ENCODE measurements at regions not wholly inside any gene's neighbourhood (a gene's known extent, or its start where the extent isn't known, plus 50 kb on each side); places are given as distances from the start of the nearest gene placed in this dataset.

GRCh38 chr20:22757424-22758183 lies 173.2 kb upstream of the FOXA2 start:
- no peak overlapping the region for H3K9ac ChIP-seq (replicated peaks; ENCODE audit: extremely low read depth, insufficient read depth, low read length)
- H3K27ac ChIP-seq (ENCODE audit: insufficient read depth, low read depth, low read length) = no peak overlapping the region
- H3K4me3 ChIP-seq (replicated peaks in 1 of 3; ENCODE audit: insufficient read depth in 1 of 3, low read depth in 1 of 3, low read length in 3 of 3) = no peak overlapping the region
- no peaks in the 10 kb centered on the region for H3K4me1 ChIP-seq (ENCODE audit: control insufficient read depth, extremely low read depth, insufficient read depth, low read length)
- dilution Hi-C loops (cut with MboI; ENCODE audit: extremely low pct_ligation_motif_present, low sequenced_read_pairs) (no loop called here), intact Hi-C loops (cut with micrococcal nuclease) (no loop called here)
- no peaks in the 10 kb centered on the region for H4K20me1 ChIP-seq (replicated peaks; ENCODE audit: control insufficient read depth, extremely low read depth, insufficient read depth, low read length)
- H3K27me3 ChIP-seq (ENCODE audit: control insufficient read depth in 2 of 2, insufficient read depth in 2 of 2, low read length in 2 of 2) = no peaks in the 10 kb centered on the region
- H3K9me1 ChIP-seq (replicated peaks; ENCODE audit: control insufficient read depth, extremely low read depth, insufficient read depth, low read length) = no peaks in the 10 kb centered on the region
- BruUV-seq (replicated peaks) = no TSS peak
- H3K4me2 ChIP-seq (ENCODE audit: insufficient read depth, low read length) = no peak overlapping the region
- no peaks in the 10 kb centered on the region for H3K9me3 ChIP-seq (replicated peaks; ENCODE audit: control insufficient read depth, insufficient read depth, low read length)
- H3K79me2 ChIP-seq (ENCODE audit: control insufficient read depth, insufficient read depth, low read length) = no peaks in the 10 kb centered on the region
- POLR2A ChIA-PET = no interaction called here
- TF ChIP-seq JUN (IDR thresholded peaks at IDR 0.05; ENCODE audit: borderline replicate concordance, insufficient read depth, insufficient read length, low read depth) (no peak), CTCF (IDR thresholded peaks at IDR 0.05; ENCODE audit: extremely low read depth in 1 of 2, insufficient read depth in 1 of 2, low read depth in 1 of 2, low read length in 2 of 2) (no peak), GATA2 (IDR thresholded peaks at IDR 0.05; ENCODE audit: insufficient read depth, insufficient read length, low read depth, low read length) (no peak), POLR2AphosphoS5 (IDR thresholded peaks at IDR 0.05; ENCODE audit: insufficient read depth, low read depth, low read length) (no peak), EZH2 (IDR thresholded peaks at IDR 0.05; ENCODE audit: borderline replicate concordance, low read depth, low read length, severe bottlenecking) (no peak), FOS (IDR thresholded peaks at IDR 0.05; ENCODE audit: borderline replicate concordance, insufficient read depth, low read length) (no peak), POLR2A (IDR thresholded peaks at IDR 0.05; ENCODE audit: low read depth, low read length) (no peak), MYC (IDR thresholded peaks at IDR 0.05; ENCODE audit: low read depth, low read length) (no peak), MAX (IDR thresholded peaks at IDR 0.05; ENCODE audit: insufficient read depth, insufficient read length) (no peak)
- FAIRE-seq = peak; percentile 12
- no peaks in the 10 kb centered on the region for H3K36me3 ChIP-seq (ENCODE audit: control insufficient read depth in 2 of 2, extremely low read depth in 1 of 2, insufficient read depth in 2 of 2, low read length in 2 of 2)
- CTCF ChIA-PET = no interaction called here
- no peak for DNase-seq (ENCODE audit: low read depth, low spot score)
- H2AFZ ChIP-seq (ENCODE audit: low read depth, low read length) = no peak overlapping the region

Data from endothelial cell of umbilical vein (primary cell).